Glutamatergic neuron (in vitro differentiated cells): ENCODE measurements at regions not wholly inside any gene's neighbourhood (a gene's known extent, or its start where the extent isn't known, plus 50 kb on each side); places are given as distances from the start of the nearest gene placed in this dataset.

ENCODE experiments used
- DNase-seq: peaks from one replicate; pipeline ENCODE4 v3.0.0; 2022
- H3K27ac Mint-ChIP-seq: one replicate; pipeline ENCODE4 v1.8.0; 2020; ENCODE audit warnings: mild to moderate bottlenecking, mixed read lengths, inconsistent platforms; ENCODE audit not compliant: unreplicated experiment
- H3K27me3 Mint-ChIP-seq: one replicate; pipeline ENCODE4 v1.8.0; 2020; ENCODE audit warnings: mild to moderate bottlenecking, moderate library complexity, mixed read lengths, inconsistent platforms; ENCODE audit not compliant: unreplicated experiment
- H3K36me3 Mint-ChIP-seq: one replicate; pipeline ENCODE4 v1.8.0; 2020; ENCODE audit warnings: mild to moderate bottlenecking, mixed read lengths, inconsistent platforms; ENCODE audit not compliant: unreplicated experiment
- H3K4me1 Mint-ChIP-seq: one replicate; pipeline ENCODE4 v1.8.0; 2020; ENCODE audit warnings: mild to moderate bottlenecking, low read depth, mixed read lengths, inconsistent platforms; ENCODE audit not compliant: unreplicated experiment
- H3K4me3 Mint-ChIP-seq: one replicate; pipeline ENCODE4 v1.8.0; 2020; ENCODE audit warnings: mild to moderate bottlenecking, mixed read lengths, inconsistent platforms; ENCODE audit not compliant: unreplicated experiment
- H3K9me3 Mint-ChIP-seq: one replicate; pipeline ENCODE4 v1.8.0; 2020; ENCODE audit warnings: mild to moderate bottlenecking, moderate library complexity, mixed read lengths, inconsistent platforms; ENCODE audit not compliant: unreplicated experiment
- CTCF ChIP-seq: fragments of 200-600 bp; sonication (generic); IDR thresholded peaks from one replicate; pipeline ENCODE4 v1.5.0; 2021; ENCODE audit not compliant: partially characterized antibody, unreplicated experiment

DNA sequence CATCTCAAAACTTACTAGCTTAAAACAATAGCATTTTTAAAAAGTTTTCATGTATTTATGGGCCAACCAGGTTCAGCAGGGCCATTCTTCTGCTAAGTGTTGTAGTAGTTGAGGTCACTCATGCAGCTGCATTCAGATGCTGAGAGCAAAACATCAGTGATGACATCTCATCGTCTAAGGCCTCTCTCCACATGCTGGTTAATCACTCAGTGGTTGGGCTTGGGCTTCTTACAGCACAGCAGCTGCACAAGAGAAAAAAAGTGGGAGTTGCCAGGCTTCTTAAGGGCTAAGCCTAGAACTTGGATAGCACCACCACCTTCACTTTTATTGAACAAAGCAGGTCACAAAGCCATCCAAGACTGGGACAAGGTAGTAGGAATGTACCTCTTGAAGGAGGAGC, 190.3 kb downstream of the IRS1 start:
- no peak for TF ChIP-seq CTCF
- Mint-ChIP-seq H3K4me3 (no peak overlapping the region), H3K36me3 (no peaks in the 10 kb centered on the region), H3K4me1 (no peaks in the 10 kb centered on the region), H3K9me3 (peaks cover 2% of the 10 kb centered on the region), H3K27me3 (no peaks in the 10 kb centered on the region), H3K27ac (no peak overlapping the region)
- DNase-seq = no peak

DNA sequence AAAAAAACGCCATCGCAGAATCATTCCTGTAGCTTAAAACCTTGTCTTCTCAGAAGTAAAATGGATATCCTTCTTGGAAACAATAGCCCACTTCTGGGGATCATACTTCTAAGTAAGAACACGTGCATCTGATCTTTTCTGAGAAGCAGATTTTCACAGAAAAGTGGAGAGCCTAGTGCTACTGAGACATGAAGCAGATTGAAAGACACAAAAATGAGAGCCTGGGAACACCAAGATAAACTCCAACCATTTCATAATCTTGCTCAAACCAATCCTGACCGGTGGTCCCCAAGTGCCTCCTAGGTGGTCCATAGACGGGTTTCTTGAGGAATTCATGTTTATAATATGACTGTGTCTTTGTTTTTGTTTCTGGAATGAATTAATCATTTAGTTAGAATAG, 191.2 kb downstream of the IRS1 start:
- TF ChIP-seq CTCF = no peak
- no peaks in the 10 kb centered on the region for H3K27me3 Mint-ChIP-seq
- no peak overlapping the region for H3K27ac Mint-ChIP-seq
- H3K36me3 Mint-ChIP-seq = no peaks in the 10 kb centered on the region
- no peaks in the 10 kb centered on the region for H3K4me1 Mint-ChIP-seq
- no peak for DNase-seq
- peaks cover 2% of the 10 kb centered on the region for H3K9me3 Mint-ChIP-seq
- H3K4me3 Mint-ChIP-seq = no peak overlapping the region

GRCh38 chr2:226607379-226607778, 192.2 kb downstream of the IRS1 start:
- no peak for DNase-seq
- no peaks in the 10 kb centered on the region for H3K27me3 Mint-ChIP-seq
- TF ChIP-seq CTCF = no peak
- no peak overlapping the region for H3K27ac Mint-ChIP-seq
- no peaks in the 10 kb centered on the region for H3K4me1 Mint-ChIP-seq
- peaks cover 2% of the 10 kb centered on the region for H3K9me3 Mint-ChIP-seq
- no peaks in the 10 kb centered on the region for H3K36me3 Mint-ChIP-seq
- H3K4me3 Mint-ChIP-seq = no peak overlapping the region

DNA sequence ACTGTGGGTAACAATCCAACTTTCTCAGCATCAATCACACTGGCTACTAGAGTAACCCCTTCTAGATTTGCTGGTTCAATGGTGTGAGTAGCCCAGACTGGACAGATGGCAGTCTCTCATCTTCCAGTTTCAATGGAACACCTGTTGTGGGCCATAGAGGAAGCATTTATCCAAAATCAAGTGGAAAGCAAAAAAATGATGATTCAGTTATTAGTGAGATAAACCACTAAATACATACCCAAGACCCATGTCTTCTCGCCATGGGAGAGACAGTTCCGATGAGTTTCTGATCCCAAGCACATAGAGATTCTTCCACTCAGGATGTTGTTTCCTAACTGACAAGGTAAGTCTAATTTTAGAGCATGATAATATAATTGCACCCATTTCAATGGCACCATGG, 194.0 kb downstream of the IRS1 start:
- peaks cover 2% of the 10 kb centered on the region for H3K9me3 Mint-ChIP-seq
- no peaks in the 10 kb centered on the region for H3K36me3 Mint-ChIP-seq
- no peak for TF ChIP-seq CTCF
- H3K27me3 Mint-ChIP-seq = no peaks in the 10 kb centered on the region
- no peak overlapping the region for H3K27ac Mint-ChIP-seq
- DNase-seq = no peak
- no peak overlapping the region for H3K4me3 Mint-ChIP-seq
- peaks cover 4% of the 10 kb centered on the region for H3K4me1 Mint-ChIP-seq

DNA sequence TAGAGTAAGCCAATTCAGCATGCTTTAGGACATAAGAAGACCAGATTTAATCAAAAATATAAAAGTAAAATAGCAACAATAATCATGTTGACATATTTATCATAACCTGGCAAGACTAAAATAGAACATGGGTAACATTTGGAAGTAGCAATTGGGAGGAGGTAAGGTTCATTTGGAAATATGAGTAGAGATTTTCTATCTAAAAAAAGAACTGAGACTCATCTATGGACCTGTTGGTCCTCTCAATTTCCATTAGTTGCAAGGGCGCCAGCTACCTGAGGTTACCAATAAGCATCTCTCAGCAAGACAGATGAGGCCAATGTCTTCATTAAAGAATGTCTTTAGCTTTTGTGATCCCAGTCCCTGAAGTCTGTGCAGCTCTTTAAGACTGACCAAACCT, 196.0 kb downstream of the IRS1 start:
- Mint-ChIP-seq H3K36me3 (no peaks in the 10 kb centered on the region), H3K9me3 (peaks cover 2% of the 10 kb centered on the region), H3K4me1 (peaks cover 9% of the 10 kb centered on the region), H3K27ac (no peak overlapping the region), H3K27me3 (no peaks in the 10 kb centered on the region), H3K4me3 (no peak overlapping the region)
- DNase-seq = no peak
- no peak for TF ChIP-seq CTCF
